Liver (tissue), 3 donors: ENCODE measurements at regions not wholly inside any gene's neighbourhood (a gene's known extent, or its start where the extent isn't known, plus 50 kb on each side); places are given as distances from the start of the nearest gene placed in this dataset.

ENCODE experiments used
- EGR1 ChIP-seq, 2 donors: IDR thresholded peaks; 2 replicates each; pipeline ENCODE4 v1.6.1; 2016 to 2018; ENCODE audit warnings: antibody characterized with exemption in 2 of 2, low read depth in 2 of 2
- JUND ChIP-seq, 2 donors: IDR thresholded peaks; 2 replicates each; pipeline ENCODE4 v1.6.1; 2016; ENCODE audit warnings: antibody characterized with exemption in 2 of 2
- RAD21 ChIP-seq, 2 donors: IDR thresholded peaks; 2 replicates each; pipeline ENCODE4 v1.6.1; 2016; ENCODE audit warnings: antibody characterized with exemption in 2 of 2, mild to moderate bottlenecking in 2 of 2
- YY1 ChIP-seq: IDR thresholded peaks from 2 replicates; pipeline ENCODE4 v1.6.1; 2016; ENCODE audit warnings: antibody characterized with exemption, mild to moderate bottlenecking
- TF ChIP-seq, protein P1 (sequence below): fragments of 150-350 bp; IDR thresholded peaks from 2 replicates; pipeline ENCODE4 v1.5.1; 2017; ENCODE audit warnings: improper control_type of control experiment, low read depth, low read length; ENCODE audit not compliant: missing input control
- donor health status: healthy.
- donor health status: healthy.

DNA sequence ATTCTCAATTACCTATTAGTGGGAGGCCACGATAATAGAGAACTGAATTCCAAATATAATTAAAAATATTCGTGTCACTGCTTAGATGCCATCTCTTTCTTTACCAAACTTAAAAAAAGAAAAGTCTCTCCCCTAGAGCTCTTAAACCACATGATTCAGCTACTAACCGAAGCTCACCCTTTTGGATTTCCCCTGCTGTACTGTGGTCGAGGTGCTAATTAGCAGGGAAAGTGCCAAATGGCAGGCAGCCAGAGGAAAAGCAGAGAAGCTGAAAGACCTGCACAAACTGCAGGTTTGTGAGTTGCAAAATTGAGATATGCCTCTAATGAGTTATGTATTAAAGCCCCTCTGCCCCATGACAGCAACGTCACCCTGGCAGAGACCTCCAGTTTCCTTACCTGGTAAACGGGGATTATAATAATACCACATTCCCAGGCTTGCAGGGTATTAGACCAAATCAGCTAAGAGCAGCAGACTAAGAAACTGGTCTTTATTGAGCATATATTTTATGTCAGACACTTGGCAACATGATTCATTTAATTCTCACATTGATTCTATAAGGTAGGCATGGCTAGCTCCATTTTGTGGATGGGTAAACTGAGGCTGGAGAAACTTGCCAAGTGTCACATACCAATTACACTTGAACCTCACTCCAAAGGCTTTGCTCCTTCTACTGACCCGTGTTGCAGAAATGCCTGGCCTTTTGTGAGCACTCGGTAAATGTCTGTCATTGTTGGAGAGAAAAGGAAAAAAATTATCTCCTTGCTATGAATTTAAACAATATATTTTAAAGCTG is 259.7 kb downstream of the LPIN1 start:
- TF ChIP-seq RAD21 (IDR thresholded peaks at IDR 0.05) (no peak), JUND (IDR thresholded peaks at IDR 0.05) (no peak), EGR1 (IDR thresholded peaks at IDR 0.05; ENCODE audit: low read depth in 2 of 2) (no peak), YY1 (no peak)
- TF ChIP-seq, protein P1, sequence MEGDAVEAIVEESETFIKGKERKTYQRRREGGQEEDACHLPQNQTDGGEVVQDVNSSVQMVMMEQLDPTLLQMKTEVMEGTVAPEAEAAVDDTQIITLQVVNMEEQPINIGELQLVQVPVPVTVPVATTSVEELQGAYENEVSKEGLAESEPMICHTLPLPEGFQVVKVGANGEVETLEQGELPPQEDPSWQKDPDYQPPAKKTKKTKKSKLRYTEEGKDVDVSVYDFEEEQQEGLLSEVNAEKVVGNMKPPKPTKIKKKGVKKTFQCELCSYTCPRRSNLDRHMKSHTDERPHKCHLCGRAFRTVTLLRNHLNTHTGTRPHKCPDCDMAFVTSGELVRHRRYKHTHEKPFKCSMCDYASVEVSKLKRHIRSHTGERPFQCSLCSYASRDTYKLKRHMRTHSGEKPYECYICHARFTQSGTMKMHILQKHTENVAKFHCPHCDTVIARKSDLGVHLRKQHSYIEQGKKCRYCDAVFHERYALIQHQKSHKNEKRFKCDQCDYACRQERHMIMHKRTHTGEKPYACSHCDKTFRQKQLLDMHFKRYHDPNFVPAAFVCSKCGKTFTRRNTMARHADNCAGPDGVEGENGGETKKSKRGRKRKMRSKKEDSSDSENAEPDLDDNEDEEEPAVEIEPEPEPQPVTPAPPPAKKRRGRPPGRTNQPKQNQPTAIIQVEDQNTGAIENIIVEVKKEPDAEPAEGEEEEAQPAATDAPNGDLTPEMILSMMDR, result no peak
